IPS-18a (cell line): ENCODE measurements at regions not wholly inside any gene's neighbourhood (a gene's known extent, or its start where the extent isn't known, plus 50 kb on each side); places are given as distances from the start of the nearest gene placed in this dataset.
"Not testable (repeated sequence)": the region's sequence is repeated elsewhere in the genome, so short reads cannot be mapped to it uniquely, and the experiment has no call there.

Experiments used
- H3K27ac ChIP-seq: one replicate; pipeline ENCODE4 v1.5.1; 2013; ENCODE audit warnings: low read length
- H3K27me3 ChIP-seq: one replicate; pipeline ENCODE4 v1.6.1; 2013; ENCODE audit warnings: mild to moderate bottlenecking, low read length; ENCODE audit not compliant: control insufficient read depth, insufficient read depth
- H3K36me3 ChIP-seq: one replicate; pipeline ENCODE4 v1.6.1; 2013; ENCODE audit warnings: low read depth, low read length; ENCODE audit not compliant: control insufficient read depth
- H3K4me1 ChIP-seq: one replicate; pipeline ENCODE4 v1.6.1; 2013; ENCODE audit warnings: low read depth, low read length; ENCODE audit not compliant: control insufficient read depth
- H3K4me3 ChIP-seq: one replicate; pipeline ENCODE4 v1.5.1; 2013; ENCODE audit warnings: low read length
- H3K9ac ChIP-seq: one replicate; pipeline ENCODE4 v1.6.1; 2013; ENCODE audit warnings: mild to moderate bottlenecking, low read length, moderate library complexity
- H3K9me3 ChIP-seq: one replicate; pipeline ENCODE4 v1.6.1; 2013; ENCODE audit warnings: low read depth, low read length; ENCODE audit not compliant: control insufficient read depth

- H3K36me3 ChIP-seq, result no peaks in the 10 kb centered on the region
These were observed 163.3 kb downstream of the MEX3B start for GRCh38 chr15:81882504-81882903.

DNA sequence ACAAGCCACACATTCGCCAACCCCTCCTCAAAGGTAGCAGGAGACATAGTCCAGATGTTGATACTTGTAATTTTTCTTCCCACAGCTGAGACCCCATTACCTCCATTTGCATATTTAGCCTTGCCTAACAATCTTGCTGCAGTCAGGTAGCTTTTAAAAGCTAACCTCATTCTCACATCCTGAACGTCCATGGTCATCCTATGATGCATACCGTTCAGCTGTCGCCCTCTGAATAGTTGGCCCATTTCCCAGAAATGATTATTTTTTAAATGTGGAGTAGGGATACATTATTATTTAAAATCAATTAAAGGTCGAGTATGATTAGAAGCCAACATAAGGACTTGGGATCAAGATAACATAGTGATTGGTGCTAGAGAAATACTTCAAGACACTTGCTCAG lies 165.0 kb downstream of the MEX3B start:
- H3K9me3 ChIP-seq, result no peaks in the 10 kb centered on the region
- H3K4me1 ChIP-seq, result no peaks in the 10 kb centered on the region
- H3K27me3 ChIP-seq, result no peaks in the 10 kb centered on the region
- H3K4me3 ChIP-seq, result no peak overlapping the region
- no peaks in the 10 kb centered on the region for H3K36me3 ChIP-seq
- H3K9ac ChIP-seq, result no peak overlapping the region
- H3K27ac ChIP-seq, result no peak overlapping the region

More at GRCh38 chr15:81882504-81882903, 163.3 kb downstream of the MEX3B start:
- Histone ChIP-seq H3K4me3 (no peak overlapping the region), H3K27ac (no peak overlapping the region), H3K27me3 (no peaks in the 10 kb centered on the region), H3K4me1 (no peaks in the 10 kb centered on the region), H3K9ac (no peak overlapping the region), H3K9me3 (no peaks in the 10 kb centered on the region)

GRCh38 chr15:81880314-81880713 lies 165.5 kb downstream of the MEX3B start:
- H3K36me3 ChIP-seq, result no peaks in the 10 kb centered on the region
- H3K27me3 ChIP-seq, result no peaks in the 10 kb centered on the region
- no peak overlapping the region for H3K27ac ChIP-seq
- H3K9ac ChIP-seq, result no peak overlapping the region
- H3K4me3 ChIP-seq, result no peak overlapping the region
- no peaks in the 10 kb centered on the region for H3K4me1 ChIP-seq
- H3K9me3 ChIP-seq, result no peaks in the 10 kb centered on the region

DNA sequence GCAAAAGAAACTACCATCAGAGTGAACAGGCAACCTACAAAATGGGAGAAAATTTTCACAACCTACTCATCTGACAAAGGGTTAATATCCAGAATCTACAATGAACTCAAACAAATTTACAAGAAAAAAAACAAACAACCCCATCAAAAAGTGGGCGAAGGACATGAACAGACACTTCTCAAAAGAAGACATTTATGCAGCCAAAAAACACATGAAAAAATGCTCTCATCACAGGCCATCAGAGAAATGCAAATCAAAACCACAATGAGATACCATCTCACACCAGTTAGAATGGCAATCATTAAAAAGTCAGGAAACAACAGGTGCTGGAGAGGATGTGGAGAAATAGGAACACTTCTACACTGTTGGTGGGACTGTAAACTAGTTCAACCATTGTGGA lies 170.1 kb downstream of the MEX3B start:
- H3K9ac ChIP-seq, H3K27ac ChIP-seq, H3K4me3 ChIP-seq, H3K4me1 ChIP-seq, H3K9me3 ChIP-seq, H3K36me3 ChIP-seq, H3K27me3 ChIP-seq: not testable (repeated sequence)

DNA sequence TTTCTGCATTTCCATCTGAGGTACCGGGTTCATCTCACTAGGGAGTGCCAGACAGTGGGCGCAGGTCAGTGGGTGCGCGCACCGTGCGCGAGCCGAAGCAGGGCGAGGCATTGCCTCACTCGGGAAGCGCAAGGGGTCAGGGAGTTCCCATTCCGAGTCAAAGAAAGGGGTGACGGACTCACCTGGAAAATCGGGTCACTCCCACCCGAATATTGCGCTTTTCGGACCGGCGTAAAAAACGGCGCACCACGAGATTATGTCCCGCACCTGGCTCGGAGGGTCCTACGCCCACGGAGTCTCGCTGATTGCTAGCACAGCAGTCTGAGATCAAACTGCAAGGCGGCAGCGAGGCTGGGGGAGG lies 175.1 kb downstream of the MEX3B start:
- H3K27me3 ChIP-seq, H3K9me3 ChIP-seq, H3K36me3 ChIP-seq, H3K4me1 ChIP-seq, H3K27ac ChIP-seq: not testable (repeated sequence)
- H3K4me3 ChIP-seq, result peak overlapping the region; percentile 56
- H3K9ac ChIP-seq, result peak overlapping the region; percentile 50

DNA sequence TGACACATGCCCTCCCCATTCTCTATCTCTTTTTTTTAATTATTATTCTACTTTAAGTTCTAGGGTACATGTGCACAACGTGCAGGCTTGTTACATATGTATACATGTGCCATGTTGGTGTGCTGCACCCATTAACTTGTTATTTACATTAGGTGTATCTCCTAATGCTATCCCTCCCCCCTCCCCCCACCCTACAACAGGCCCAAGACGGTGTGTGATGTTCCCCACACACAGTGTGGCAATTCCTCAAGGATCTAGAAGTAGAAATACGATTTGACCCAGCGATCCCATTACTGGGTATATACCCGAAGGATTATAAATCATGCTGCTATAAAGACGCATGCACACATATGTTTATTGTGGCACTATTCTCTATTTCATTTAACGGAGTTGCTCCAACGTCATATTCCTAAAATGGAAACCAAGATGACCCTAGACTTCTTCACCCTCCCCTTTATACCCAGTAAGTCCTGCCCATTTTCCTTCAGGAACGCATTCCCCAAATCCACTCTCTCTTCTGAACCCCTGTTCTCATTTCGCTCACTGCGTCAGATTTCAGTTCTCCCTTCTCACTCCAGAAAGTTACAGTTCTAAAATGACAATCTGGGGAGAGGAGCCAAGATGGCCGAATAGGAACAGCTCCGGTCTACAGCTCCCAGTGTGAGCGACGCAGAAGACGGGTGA lies 175.6 kb downstream of the MEX3B start:
- H3K27ac ChIP-seq, H3K36me3 ChIP-seq, H3K4me1 ChIP-seq, H3K9me3 ChIP-seq, H3K27me3 ChIP-seq: not testable (repeated sequence)
- peak overlapping the region; percentile 56 for H3K4me3 ChIP-seq
- peak overlapping the region; percentile 50 for H3K9ac ChIP-seq

- Histone ChIP-seq H3K36me3 (no peaks in the 10 kb centered on the region), H3K27me3 (no peaks in the 10 kb centered on the region), H3K4me1 (no peaks in the 10 kb centered on the region), H3K9me3 (no peaks in the 10 kb centered on the region), H3K27ac (no peak overlapping the region), H3K4me3 (no peak overlapping the region), H3K9ac (no peak overlapping the region)
These were observed 176.5 kb downstream of the MEX3B start for GRCh38 chr15:81869161-81869954.

DNA sequence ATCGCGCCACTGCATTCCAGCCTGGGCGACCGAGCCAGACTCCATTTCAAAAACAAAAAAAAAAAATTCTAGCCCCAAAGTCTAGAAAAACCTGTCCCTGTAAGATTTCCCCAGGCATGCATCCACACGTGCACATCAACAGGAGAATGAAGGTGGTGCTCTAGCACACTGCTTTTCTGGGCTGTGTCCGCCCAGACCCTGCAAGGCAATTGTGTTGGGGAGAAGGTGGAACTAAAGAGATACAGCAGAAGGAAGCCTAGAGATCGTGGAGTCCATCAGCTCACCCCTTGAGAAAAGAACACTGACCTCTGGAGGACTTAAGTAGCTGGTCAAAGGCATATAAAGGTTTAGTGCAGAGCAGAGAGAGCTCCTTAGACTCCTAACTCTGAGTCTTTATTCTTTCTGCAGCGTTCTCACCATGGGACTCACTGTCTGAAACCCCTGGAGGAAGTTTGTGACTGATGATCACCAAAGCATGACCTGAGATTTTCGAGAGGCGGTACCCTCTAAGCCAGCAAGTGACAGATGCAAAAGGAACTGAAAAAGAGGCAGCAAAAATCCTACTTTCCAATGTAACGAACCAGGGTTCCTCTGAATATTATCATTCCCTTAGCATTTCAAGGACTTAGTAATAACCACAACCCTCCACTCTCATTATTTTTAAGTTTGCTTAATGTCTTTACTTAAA lies 179.8 kb downstream of the MEX3B start:
- Histone ChIP-seq H3K9ac (no peak overlapping the region), H3K27me3 (no peaks in the 10 kb centered on the region), H3K27ac (no peak overlapping the region), H3K4me1 (no peaks in the 10 kb centered on the region), H3K9me3 (no peaks in the 10 kb centered on the region), H3K36me3 (no peaks in the 10 kb centered on the region), H3K4me3 (no peak overlapping the region)

DNA sequence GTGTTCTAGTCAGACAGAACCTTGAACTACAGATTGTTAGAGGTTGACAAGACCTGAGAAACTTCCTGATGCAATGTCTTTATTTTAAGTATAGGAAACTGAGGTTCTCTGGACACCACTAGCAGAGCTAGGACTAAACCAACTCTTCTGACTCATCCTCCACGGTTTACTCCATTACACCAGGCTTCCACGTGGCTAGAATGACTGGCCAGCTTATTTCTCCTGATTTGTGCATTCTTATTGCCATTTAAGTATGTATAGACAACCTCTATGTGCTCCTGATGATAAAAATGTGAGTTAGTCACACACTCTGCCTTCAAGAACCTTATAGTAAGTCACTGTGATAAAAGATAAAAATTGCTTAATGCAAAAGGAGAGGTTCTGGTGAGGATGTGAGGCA lies 182.7 kb downstream of the MEX3B start:
- Histone ChIP-seq H3K36me3 (no peaks in the 10 kb centered on the region), H3K4me1 (no peaks in the 10 kb centered on the region), H3K4me3 (no peak overlapping the region), H3K27me3 (no peaks in the 10 kb centered on the region), H3K9me3 (no peaks in the 10 kb centered on the region), H3K27ac (no peak overlapping the region), H3K9ac (no peak overlapping the region)

GRCh38 chr15:81859737-81860516 lies 185.9 kb downstream of the MEX3B start:
- Histone ChIP-seq H3K36me3 (no peaks in the 10 kb centered on the region), H3K9me3 (no peaks in the 10 kb centered on the region), H3K4me1 (no peaks in the 10 kb centered on the region), H3K9ac (no peak overlapping the region), H3K27ac (no peak overlapping the region), H3K27me3 (no peaks in the 10 kb centered on the region), H3K4me3 (no peak overlapping the region)

DNA sequence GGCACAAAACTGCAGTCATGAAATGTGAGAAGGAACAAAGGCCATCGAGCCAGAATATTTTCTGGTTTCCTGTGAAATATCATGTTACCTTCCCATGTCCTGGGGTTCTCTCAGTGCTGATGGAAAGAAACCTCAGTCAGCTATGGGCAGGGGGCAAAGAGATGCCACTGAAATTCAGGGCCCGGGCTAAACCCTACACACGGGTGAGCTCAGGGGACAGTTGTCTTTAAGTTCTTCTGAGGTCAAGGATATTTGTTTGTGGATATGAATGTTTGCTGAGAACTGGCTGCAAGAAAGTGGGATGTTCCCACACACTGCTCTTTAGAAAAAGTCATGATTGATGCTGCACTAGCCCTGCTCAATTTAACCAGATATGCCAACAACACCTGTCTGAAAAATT lies 187.2 kb downstream of the MEX3B start:
- H3K4me3 ChIP-seq, result no peak overlapping the region
- H3K27me3 ChIP-seq, result no peaks in the 10 kb centered on the region
- H3K9ac ChIP-seq, result no peak overlapping the region
- H3K4me1 ChIP-seq, result no peaks in the 10 kb centered on the region
- no peaks in the 10 kb centered on the region for H3K36me3 ChIP-seq
- H3K27ac ChIP-seq, result no peak overlapping the region
- H3K9me3 ChIP-seq, result no peaks in the 10 kb centered on the region
